WTC11 (cell line): ENCODE measurements at regions not wholly inside any gene's neighbourhood (a gene's known extent, or its start where the extent isn't known, plus 50 kb on each side); places are given as distances from the start of the nearest gene placed in this dataset.

ENCODE experiments used
- ATAC-seq: fragments of 200-7000 bp; cut with Tn5 transposase; 2 replicates; pipeline ENCODE4 v1.10.0; 2021; ENCODE audit warnings: mild to moderate bottlenecking, moderate library complexity
- CTCF ChIA-PET: fragments of 300-600 bp; sonication (Branson Sonifier 250); formaldehyde crosslinking; loops from one replicate; lab custom pipeline; 2021; ENCODE audit warnings: antibody characterized with exemption; lab: Charles Lee
- POLR2A ChIA-PET: fragments of 350-600 bp; sonication (Branson Sonifier 250); formaldehyde crosslinking; loops from one replicate; lab custom pipeline; 2021; ENCODE audit warnings: antibody characterized with exemption; lab: Charles Lee
- DNase-seq: peaks from one replicate; pipeline ENCODE4 v3.0.0; 2021; ENCODE audit warnings: low spot score
- H3K27ac Mint-ChIP-seq: 2 replicates; pipeline ENCODE4 v1.8.0; 2021; ENCODE audit warnings: mixed read lengths
- H3K27me3 Mint-ChIP-seq: 2 replicates; pipeline ENCODE4 v1.8.0; 2021; ENCODE audit warnings: low read depth, mild to moderate bottlenecking, moderate library complexity, mixed read lengths
- H3K36me3 Mint-ChIP-seq: 2 replicates; pipeline ENCODE4 v1.8.0; 2021; ENCODE audit warnings: mixed read lengths
- H3K4me1 Mint-ChIP-seq: 2 replicates; pipeline ENCODE4 v1.8.0; 2022; ENCODE audit warnings: mixed read lengths
- H3K4me3 Mint-ChIP-seq: 2 replicates; pipeline ENCODE4 v1.8.0; 2021; ENCODE audit warnings: mild to moderate bottlenecking, moderate library complexity, mixed read lengths
- H3K9me3 Mint-ChIP-seq: 2 replicates; pipeline ENCODE4 v1.8.0; 2021; ENCODE audit warnings: mixed read lengths
- ATF3 ChIP-seq: sonication (generic); formaldehyde crosslinking; conservative IDR thresholded peaks from 2 replicates; pipeline ENCODE4 v1.8.1; 2022; ENCODE audit warnings: mild to moderate bottlenecking, missing genetic modification reagents
- CREM ChIP-seq: sonication (generic); formaldehyde crosslinking; IDR thresholded peaks from 2 replicates; pipeline ENCODE4 v1.8.1; 2022; ENCODE audit warnings: mild to moderate bottlenecking, missing genetic modification reagents, moderate library complexity
- EMX1 ChIP-seq: fragments of 250-450 bp; sonication (Bioruptor Pico); IDR thresholded peaks from 2 replicates; pipeline ENCODE4 v1.8.0; 2021; ENCODE audit warnings: mild to moderate bottlenecking
- ERG ChIP-seq: fragments of 250-450 bp; sonication (Bioruptor Pico); IDR thresholded peaks from 2 replicates; pipeline ENCODE4 v1.8.0; 2021; ENCODE audit warnings: mild to moderate bottlenecking
- HMGA2 ChIP-seq: fragments of 250-450 bp; sonication (Bioruptor Pico); IDR thresholded peaks from 2 replicates; pipeline ENCODE4 v1.4.0; 2021; ENCODE audit warnings: mild to moderate bottlenecking, moderate library complexity
- JUN ChIP-seq: sonication (generic); formaldehyde crosslinking; IDR thresholded peaks from 2 replicates; pipeline ENCODE4 v1.8.0; 2023; ENCODE audit warnings: mild to moderate bottlenecking, missing genetic modification reagents
- MXD4 ChIP-seq: fragments of 250-450 bp; sonication (Bioruptor Pico); IDR thresholded peaks from 2 replicates; pipeline ENCODE4 v1.8.0; 2021; ENCODE audit warnings: mild to moderate bottlenecking, moderate library complexity, borderline replicate concordance
- RELA ChIP-seq: sonication (generic); formaldehyde crosslinking; IDR thresholded peaks from 2 replicates; pipeline ENCODE4 v1.8.1; 2022; ENCODE audit warnings: missing genetic modification reagents, mild to moderate bottlenecking, borderline replicate concordance
- RORB ChIP-seq: fragments of 250-450 bp; sonication (Bioruptor Pico); IDR thresholded peaks from 2 replicates; pipeline ENCODE4 v1.9.0; 2021; ENCODE audit warnings: mild to moderate bottlenecking
- SOX15 ChIP-seq: fragments of 250-450 bp; sonication (Bioruptor Pico); IDR thresholded peaks from 2 replicates; pipeline ENCODE4 v1.9.0; 2021; ENCODE audit warnings: mild to moderate bottlenecking
- TEAD1 ChIP-seq: sonication (generic); formaldehyde crosslinking; IDR thresholded peaks from 2 replicates; pipeline ENCODE4 v1.8.0; 2022; ENCODE audit warnings: mild to moderate bottlenecking, missing genetic modification reagents
- TEAD4 ChIP-seq: sonication (generic); formaldehyde crosslinking; IDR thresholded peaks from 2 replicates; pipeline ENCODE4 v1.8.0; 2022; ENCODE audit warnings: mild to moderate bottlenecking, missing genetic modification reagents
- USF1 ChIP-seq: sonication (generic); formaldehyde crosslinking; IDR thresholded peaks from 2 replicates; pipeline ENCODE4 v1.8.0; 2022; ENCODE audit warnings: mild to moderate bottlenecking, missing genetic modification reagents
- USF2 ChIP-seq: sonication (generic); formaldehyde crosslinking; IDR thresholded peaks from 2 replicates; pipeline ENCODE4 v1.8.1; 2023; ENCODE audit warnings: mild to moderate bottlenecking, missing genetic modification reagents, moderate library complexity
- ZNF219 ChIP-seq: sonication (generic); formaldehyde crosslinking; IDR thresholded peaks from 2 replicates; pipeline ENCODE4 v1.8.0; 2023; ENCODE audit warnings: missing genetic modification reagents, mild to moderate bottlenecking, borderline replicate concordance
- ZNF232 ChIP-seq: sonication (generic); formaldehyde crosslinking; IDR thresholded peaks from 2 replicates; pipeline ENCODE4 v1.8.0; 2022; ENCODE audit warnings: mild to moderate bottlenecking, missing genetic modification reagents
- ZNF263 ChIP-seq: sonication (generic); formaldehyde crosslinking; IDR thresholded peaks from 2 replicates; pipeline ENCODE4 v1.8.1; 2022; ENCODE audit warnings: low read depth, mild to moderate bottlenecking, moderate library complexity, missing genetic modification reagents
- TF ChIP-seq, protein P1 (sequence below): fragments of 250-450 bp; sonication (Bioruptor Pico); conservative IDR thresholded peaks from 2 replicates; pipeline ENCODE4 v1.9.0; 2021; ENCODE audit warnings: mild to moderate bottlenecking
- TF ChIP-seq, protein P2 (sequence below): sonication (generic); formaldehyde crosslinking; IDR thresholded peaks from 2 replicates; pipeline ENCODE4 v1.8.1; 2023; ENCODE audit warnings: mild to moderate bottlenecking, moderate library complexity, missing genetic modification reagents

GRCh38 chr10:117651121-117651520 is 108.6 kb downstream of the EMX2 start:
- Mint-ChIP-seq H3K27me3 (peaks cover 6% of the 10 kb centered on the region; the same call in 1 of the 2 replicates), H3K27ac (no peak overlapping the region), H3K9me3 (peaks cover 51% of the 10 kb centered on the region), H3K4me3 (no peak overlapping the region), H3K4me1 (no peaks in the 10 kb centered on the region), H3K36me3 (peaks cover 4% of the 10 kb centered on the region)
- TF ChIP-seq EMX1 (CRISPR knock-in tag) = no peak
- TF ChIP-seq ZNF263 (CRISPR knock-in tag) = no peak
- TF ChIP-seq, protein P1, sequence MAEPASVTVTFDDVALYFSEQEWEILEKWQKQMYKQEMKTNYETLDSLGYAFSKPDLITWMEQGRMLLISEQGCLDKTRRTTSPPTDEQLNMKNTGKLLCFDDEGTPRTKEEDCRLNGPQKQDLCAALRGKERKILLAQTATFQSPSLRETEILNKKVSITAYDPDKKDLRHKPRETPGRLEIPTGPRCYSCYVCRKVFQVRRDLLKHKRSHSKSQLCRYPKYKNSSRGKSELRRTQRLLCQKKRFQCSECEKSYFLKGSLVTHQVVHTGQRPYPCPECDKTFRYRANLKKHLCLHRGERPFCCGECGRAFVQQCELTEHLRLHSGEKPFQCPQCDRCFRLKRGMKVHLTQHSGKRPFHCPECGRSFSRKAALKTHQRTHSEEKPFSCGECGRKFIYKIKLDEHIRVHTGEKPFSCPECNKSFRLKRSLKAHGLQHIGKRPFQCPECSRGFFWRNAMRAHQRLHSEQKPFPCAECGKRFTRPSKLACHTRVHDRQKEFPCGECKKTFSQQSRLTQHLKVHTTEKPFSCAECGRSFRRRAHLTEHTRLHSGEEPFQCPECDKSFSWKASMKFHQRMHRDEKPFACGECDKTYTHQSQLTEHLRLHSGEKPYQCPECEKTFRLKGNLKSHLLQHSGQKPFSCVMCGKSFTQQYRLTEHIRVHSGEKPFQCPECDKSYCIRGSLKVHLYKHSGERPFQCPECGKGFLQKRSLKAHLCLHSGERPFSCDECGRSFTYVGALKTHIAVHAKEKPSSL (CRISPR knock-in tag) = no peak
- no peak for TF ChIP-seq ATF3 (CRISPR knock-in tag)
- no peak for TF ChIP-seq USF1 (CRISPR knock-in tag)
- TF ChIP-seq SOX15 (CRISPR knock-in tag) = no peak
- TF ChIP-seq, protein P2, sequence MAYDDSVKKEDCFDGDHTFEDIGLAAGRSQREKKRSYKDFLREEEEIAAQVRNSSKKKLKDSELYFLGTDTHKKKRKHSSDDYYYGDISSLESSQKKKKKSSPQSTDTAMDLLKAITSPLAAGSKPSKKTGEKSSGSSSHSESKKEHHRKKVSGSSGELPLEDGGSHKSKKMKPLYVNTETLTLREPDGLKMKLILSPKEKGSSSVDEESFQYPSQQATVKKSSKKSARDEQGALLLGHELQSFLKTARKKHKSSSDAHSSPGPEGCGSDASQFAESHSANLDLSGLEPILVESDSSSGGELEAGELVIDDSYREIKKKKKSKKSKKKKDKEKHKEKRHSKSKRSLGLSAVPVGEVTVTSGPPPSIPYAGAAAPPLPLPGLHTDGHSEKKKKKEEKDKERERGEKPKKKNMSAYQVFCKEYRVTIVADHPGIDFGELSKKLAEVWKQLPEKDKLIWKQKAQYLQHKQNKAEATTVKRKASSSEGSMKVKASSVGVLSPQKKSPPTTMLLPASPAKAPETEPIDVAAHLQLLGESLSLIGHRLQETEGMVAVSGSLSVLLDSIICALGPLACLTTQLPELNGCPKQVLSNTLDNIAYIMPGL (CRISPR knock-in tag) = no peak
- no peak for TF ChIP-seq MXD4 (CRISPR knock-in tag)
- TF ChIP-seq RORB (CRISPR knock-in tag) = no peak
- TF ChIP-seq ERG (CRISPR knock-in tag) = no peak
- TF ChIP-seq TEAD4 (CRISPR knock-in tag) = no peak
- ChIA-PET CTCF (no interaction called here), POLR2A (no interaction called here)
- ATAC-seq = no peak
- no peak for DNase-seq

DNA sequence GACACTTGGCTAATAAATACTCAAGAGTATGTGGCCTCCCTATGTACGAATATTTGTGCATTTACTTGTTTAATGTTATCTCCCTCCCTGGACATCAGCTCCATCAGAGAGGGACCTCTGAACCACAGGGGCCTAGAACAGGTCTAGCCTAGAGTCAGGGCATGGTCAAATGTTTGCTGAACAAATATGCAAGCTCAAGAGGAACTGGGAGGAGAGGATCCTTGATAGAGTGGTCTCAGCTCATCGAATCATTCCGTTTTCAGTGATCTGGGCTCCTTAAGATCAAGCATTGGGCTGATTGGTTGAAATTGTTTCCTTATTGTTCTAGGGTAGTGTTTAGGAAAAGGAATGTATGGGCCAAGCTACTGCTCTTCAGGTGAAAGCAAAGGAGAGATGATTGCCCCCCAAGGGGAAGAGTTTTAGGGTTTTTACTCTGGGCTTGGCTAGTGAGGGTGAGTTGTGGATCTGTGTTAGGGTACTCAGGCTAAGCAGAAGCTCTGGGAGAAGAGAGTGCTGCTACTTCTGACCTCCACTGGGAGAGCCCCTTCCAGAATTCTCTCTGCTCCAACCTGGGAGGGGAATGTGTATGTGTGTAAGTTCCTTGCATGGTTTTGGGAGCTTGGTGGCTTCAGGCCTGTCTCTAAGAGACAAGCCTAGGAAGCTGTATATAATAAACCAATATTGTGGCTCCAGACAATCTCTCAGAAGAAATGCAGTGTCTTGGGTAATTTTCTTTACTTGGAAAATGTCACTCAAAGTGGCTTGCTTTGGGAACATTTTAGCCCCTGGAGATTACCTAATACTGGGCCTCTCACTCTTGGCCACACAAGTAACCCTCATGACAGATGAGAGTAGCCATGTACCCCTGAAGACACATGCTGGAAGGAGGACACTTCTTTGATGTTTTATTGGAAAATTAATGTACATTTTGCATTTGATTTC is 110.0 kb downstream of the EMX2 start:
- Mint-ChIP-seq H3K27ac (no peak overlapping the region), H3K9me3 (peaks cover 54% of the 10 kb centered on the region), H3K4me1 (no peaks in the 10 kb centered on the region), H3K4me3 (no peak overlapping the region), H3K27me3 (peaks cover 6% of the 10 kb centered on the region; the same call in 1 of the 2 replicates), H3K36me3 (peaks cover 4% of the 10 kb centered on the region)
- ChIA-PET POLR2A (no interaction called here), CTCF (no interaction called here)
- DNase-seq = no peak
- no peak for ATAC-seq
- no peak for TF ChIP-seq ZNF219 (CRISPR knock-in tag)
- no peak for TF ChIP-seq RELA (CRISPR knock-in tag)

DNA sequence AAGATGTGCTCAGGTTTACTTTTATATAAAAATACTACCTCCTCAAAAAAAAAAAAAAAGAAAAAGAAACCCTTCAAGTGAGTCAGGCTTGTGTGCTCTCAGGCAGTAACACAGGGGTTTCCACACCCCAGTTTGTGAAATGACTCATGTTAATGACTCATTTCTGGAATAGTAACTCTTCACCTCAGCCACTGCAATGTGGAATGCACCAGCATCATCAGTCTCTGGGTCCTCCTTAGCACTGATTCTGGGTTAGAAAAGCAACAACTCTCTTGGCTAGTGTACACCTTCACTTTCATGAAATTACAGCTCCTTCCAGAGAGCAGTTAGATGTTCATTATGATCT is 110.6 kb downstream of the EMX2 start:
- no peak for ATAC-seq
- DNase-seq = no peak
- peaks cover 54% of the 10 kb centered on the region for H3K9me3 Mint-ChIP-seq
- POLR2A ChIA-PET = no interaction called here
- peaks cover 6% of the 10 kb centered on the region; the same call in 1 of the 2 replicates for H3K27me3 Mint-ChIP-seq
- CTCF ChIA-PET = interaction anchor here (0.7 kb wide), 2 partner anchors 8 to 76 kb away, joined by 3 to 5 read pairs; no protein-coding TSS in a partner anchor
- H3K4me1 Mint-ChIP-seq = no peaks in the 10 kb centered on the region
- peaks cover 4% of the 10 kb centered on the region for H3K36me3 Mint-ChIP-seq
- no peak overlapping the region for H3K4me3 Mint-ChIP-seq
- no peak overlapping the region for H3K27ac Mint-ChIP-seq
- TF ChIP-seq HMGA2 (CRISPR knock-in tag) (no peak), ZNF232 (no peak), USF1 (CRISPR knock-in tag) (no peak), USF2 (CRISPR knock-in tag) (no peak), JUN (CRISPR knock-in tag) (no peak), TEAD1 (CRISPR knock-in tag) (no peak), ATF3 (CRISPR knock-in tag) (no peak), ERG (CRISPR knock-in tag) (no peak), CREM (CRISPR knock-in tag) (no peak)
